RWPE1 (cell line): ENCODE measurements at regions not wholly inside any gene's neighbourhood (a gene's known extent, or its start where the extent isn't known, plus 50 kb on each side); places are given as distances from the start of the nearest gene placed in this dataset.
A peak's percentile ranks its signal among the peaks of the same experiment; 100 is the strongest.

Experiments
- CTCF ChIA-PET: fragments of 350-600 bp; sonication (Branson Sonifier 250); formaldehyde crosslinking; extraction: SDS; loops from one replicate; lab custom pipeline; 2021; lab: Yijun Ruan, JAX
- POLR2A ChIA-PET: fragments of 400-600 bp; formaldehyde crosslinking; extraction: SDS; loops from one replicate; lab custom pipeline; 2020; ENCODE audit warnings: antibody characterized with exemption; ENCODE audit not compliant: low non-redundant PET; lab: Yijun Ruan, JAX
- DNase-seq: peaks from one replicate; pipeline ENCODE4 v3.0.0; 2012; ENCODE audit warnings: low spot score
- H3K27ac ChIP-seq: fragments of 450-650 bp; 2 replicates; pipeline ENCODE4 v1.5.1; 2017
- TF ChIP-seq, protein P1 (sequence below): fragments of 450-650 bp; conservative IDR thresholded peaks from 2 replicates; pipeline ENCODE4 v1.5.1; 2017; ENCODE audit warnings: low read depth, mild to moderate bottlenecking

DNA sequence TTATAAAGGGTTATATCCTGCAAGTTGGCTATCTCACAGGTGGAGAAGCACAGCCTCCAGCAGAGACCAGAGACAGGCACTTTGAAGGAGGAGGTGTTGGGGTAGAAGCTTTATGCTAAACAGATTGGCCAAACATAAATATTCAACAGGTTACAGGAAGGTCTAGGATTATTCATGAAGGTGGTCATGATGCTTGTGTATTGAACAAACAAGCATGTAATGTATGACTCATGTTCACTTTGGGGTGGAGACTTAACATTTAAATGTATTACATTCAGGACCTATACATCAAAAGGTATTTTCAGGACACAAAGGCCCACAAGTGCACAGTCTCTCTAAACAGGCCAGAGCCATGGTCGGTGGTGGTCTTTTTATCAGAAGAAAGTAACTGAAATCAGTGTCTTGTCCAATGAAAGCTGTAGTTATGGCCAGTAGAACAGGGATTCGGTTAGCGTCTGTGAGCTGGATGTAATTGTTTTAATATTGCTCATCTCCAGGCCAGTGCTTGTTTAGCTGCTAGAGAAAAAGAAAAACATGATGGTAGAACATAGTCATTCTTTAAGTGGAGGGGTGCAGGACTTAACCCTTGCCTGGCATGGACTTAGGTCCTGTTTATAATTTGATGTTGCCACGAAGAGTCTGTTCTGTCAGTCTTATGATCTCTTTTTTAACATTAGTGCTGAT lies 555.2 kb upstream of the PCDH10 start:
- H3K27ac ChIP-seq: no peak overlapping the region
- POLR2A ChIA-PET: no interaction called here
- TF ChIP-seq, protein P1, sequence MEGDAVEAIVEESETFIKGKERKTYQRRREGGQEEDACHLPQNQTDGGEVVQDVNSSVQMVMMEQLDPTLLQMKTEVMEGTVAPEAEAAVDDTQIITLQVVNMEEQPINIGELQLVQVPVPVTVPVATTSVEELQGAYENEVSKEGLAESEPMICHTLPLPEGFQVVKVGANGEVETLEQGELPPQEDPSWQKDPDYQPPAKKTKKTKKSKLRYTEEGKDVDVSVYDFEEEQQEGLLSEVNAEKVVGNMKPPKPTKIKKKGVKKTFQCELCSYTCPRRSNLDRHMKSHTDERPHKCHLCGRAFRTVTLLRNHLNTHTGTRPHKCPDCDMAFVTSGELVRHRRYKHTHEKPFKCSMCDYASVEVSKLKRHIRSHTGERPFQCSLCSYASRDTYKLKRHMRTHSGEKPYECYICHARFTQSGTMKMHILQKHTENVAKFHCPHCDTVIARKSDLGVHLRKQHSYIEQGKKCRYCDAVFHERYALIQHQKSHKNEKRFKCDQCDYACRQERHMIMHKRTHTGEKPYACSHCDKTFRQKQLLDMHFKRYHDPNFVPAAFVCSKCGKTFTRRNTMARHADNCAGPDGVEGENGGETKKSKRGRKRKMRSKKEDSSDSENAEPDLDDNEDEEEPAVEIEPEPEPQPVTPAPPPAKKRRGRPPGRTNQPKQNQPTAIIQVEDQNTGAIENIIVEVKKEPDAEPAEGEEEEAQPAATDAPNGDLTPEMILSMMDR: no peak
- CTCF ChIA-PET: no interaction called here
- DNase-seq: peak; percentile 13

DNA sequence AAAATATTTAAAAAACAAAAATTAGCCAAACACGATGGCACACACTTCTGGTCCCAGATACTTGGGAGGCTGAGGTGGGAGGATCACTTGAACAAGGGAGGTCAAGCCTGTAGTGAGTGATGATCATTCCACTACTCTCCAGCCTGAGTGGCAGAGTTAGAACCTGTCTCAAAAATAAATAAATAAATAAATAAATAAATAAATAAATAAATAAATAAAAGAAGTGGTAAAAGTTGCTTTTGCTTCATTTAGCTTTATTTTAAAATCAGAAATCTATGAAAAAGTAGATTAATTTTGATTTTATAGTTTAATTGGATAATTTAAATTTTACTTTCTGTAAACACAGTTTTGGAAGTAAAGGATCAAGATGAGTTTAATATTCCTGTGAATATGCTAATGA lies 552.9 kb upstream of the PCDH10 start:
- DNase-seq: no peak
- TF ChIP-seq, protein P1: no peak
- no peak overlapping the region for H3K27ac ChIP-seq
- ChIA-PET POLR2A (no interaction called here), CTCF (no interaction called here)

DNA sequence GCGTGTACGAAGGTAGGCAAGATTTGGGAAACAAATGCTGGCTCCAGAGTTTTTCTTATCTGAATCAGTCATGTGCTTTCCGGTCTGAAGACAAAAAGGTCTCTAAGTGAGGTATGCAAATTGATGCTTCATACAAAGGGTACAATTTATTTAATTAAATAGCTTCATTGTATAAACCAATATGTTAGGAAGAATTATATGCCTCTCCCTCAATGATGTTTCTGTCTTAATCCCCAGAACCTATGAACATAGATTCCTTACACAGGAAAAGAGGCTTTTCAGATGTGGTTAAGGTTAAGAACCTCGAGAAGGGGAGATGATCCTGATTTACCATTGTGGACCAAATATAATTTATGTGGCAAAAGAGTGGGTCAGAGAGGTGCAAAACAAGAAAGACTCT lies 543.5 kb upstream of the PCDH10 start:
- TF ChIP-seq, protein P1: no peak
- ChIA-PET POLR2A (no interaction called here), CTCF (no interaction called here)
- DNase-seq: no peak
- no peak overlapping the region for H3K27ac ChIP-seq

DNA sequence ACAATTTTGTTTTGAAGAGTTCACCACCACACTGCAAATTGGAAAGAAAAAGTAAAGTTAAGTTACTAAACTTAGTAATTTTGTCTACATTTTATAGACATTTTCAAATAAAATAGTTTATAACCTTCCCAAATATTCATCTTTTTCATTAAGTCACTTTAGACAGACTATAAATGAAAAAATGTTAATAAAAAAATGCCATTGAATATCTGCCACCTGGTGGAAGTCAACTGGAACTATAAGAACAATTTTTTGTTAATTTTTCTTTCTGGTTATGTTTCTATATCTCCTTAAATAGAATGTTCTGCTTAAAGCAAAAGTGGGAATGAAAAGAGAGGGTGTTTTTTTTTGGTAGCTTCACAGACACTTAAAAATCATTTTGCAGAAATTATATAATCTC lies 534.4 kb upstream of the PCDH10 start:
- no peak for DNase-seq
- TF ChIP-seq, protein P1: peak; percentile 39
- ChIA-PET POLR2A (no interaction called here), CTCF (interaction anchor here (0.6 kb wide), 1 partner anchor 45 kb away, joined by 3 read pairs; no protein-coding TSS in a partner anchor)
- no peak overlapping the region for H3K27ac ChIP-seq

DNA sequence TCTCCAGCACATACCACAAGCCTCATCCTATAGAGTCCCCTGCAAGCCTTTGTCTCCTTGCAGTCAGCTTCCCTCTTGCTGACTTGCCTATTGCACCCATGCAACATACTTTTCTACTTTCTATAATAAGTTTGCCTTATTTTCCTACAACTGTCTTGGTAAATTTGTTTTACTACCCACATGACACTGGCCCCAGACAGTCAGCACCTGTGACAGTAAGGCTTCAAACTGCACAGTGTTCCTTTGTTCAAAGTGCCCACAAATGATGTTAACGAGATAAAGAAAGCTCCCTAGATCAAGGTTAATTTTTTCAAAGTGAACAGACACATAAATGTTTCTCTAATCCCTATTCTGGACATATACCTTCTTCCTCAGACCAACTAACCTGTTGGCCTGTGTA lies 529.1 kb upstream of the PCDH10 start:
- TF ChIP-seq, protein P1: no peak
- CTCF ChIA-PET: no interaction called here
- POLR2A ChIA-PET: no interaction called here
- no peak overlapping the region for H3K27ac ChIP-seq
- no peak for DNase-seq

DNA sequence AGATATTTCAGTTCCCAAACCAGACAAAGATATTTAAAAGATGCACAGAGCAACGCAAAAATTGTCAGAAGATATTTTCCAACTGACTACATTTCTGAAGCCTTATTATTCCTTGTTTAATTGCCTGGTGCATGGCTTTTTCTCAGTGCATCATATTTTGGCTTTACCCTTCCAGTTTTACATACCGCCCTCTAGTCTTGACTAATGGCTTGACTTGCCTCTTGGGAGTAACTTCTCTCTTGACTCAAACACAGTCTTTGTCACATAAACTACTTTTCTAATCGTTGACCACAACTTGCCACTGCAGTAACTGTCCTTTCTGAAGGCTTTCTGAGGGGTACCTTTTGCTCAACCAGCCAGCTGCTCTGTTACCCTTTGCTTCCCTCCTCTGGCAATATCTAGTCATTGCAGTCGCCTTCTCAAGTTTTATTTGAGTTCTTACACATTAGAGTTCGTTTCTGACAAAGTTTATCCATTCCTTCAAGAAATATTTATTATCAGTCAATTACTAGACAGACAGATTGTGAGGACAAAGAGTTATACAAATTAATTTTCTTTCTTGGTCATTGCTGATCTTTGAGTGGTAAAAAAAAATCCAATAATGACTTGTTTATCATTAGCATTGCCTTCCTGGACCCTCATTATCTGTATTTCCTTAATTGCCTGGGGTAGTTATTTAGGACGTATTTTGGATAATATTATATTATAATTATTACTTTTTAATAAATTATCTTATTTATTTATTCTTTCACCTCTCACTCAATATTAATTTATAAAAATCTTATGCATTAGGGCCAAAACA lies 506.9 kb upstream of the PCDH10 start:
- DNase-seq: peak; percentile 38
- POLR2A ChIA-PET: no interaction called here
- CTCF ChIA-PET: interaction anchor here (0.7 kb wide), 3 partner anchors 12 to 781 kb away, joined by 3 to 4 read pairs (median 3); no protein-coding TSS in a partner anchor
- no peak overlapping the region for H3K27ac ChIP-seq
- TF ChIP-seq, protein P1: peak; percentile 89
